Epithelial cell of esophagus (primary cell): ENCODE measurements at regions not wholly inside any gene's neighbourhood (a gene's known extent, or its start where the extent isn't known, plus 50 kb on each side); places are given as distances from the start of the nearest gene placed in this dataset.

Source experiments
- DNase-seq: peaks from one replicate; pipeline ENCODE4 v3.0.0; 2010; ENCODE audit warnings: low read depth
- H3K4me3 ChIP-seq: 2 replicates; pipeline ENCODE4 v1.5.1; 2011; ENCODE audit warnings: mild to moderate bottlenecking, low read length, control low read depth
- TF ChIP-seq, protein P1 (sequence below): IDR thresholded peaks from 2 replicates; pipeline ENCODE4 v1.5.1; 2011; ENCODE audit warnings: low read depth, mild to moderate bottlenecking, low read length, control low read depth, inconsistent platforms; ENCODE audit not compliant: insufficient read depth; ENCODE audit errors: missing control alignments

DNA sequence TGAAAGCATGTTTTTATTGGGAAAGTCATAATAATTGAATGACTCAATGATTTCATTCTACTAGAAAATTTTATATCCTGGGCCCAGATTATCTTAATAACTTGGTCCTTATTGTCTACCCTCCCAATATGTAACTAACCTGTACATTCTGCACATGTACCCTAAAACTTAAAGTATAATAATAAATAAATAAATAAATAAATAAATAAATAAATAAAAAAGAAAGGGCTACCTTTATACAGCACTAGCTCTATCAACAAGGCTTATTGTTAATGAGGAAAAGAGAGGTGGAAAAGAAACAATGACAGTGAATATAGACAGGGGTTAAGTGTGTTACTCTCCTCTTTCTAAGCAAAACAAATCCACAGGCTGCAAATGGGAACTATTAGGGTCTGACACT lies 83.6 kb downstream of the GRIN2B start:
- no peak overlapping the region for H3K4me3 ChIP-seq
- DNase-seq: no peak

DNA sequence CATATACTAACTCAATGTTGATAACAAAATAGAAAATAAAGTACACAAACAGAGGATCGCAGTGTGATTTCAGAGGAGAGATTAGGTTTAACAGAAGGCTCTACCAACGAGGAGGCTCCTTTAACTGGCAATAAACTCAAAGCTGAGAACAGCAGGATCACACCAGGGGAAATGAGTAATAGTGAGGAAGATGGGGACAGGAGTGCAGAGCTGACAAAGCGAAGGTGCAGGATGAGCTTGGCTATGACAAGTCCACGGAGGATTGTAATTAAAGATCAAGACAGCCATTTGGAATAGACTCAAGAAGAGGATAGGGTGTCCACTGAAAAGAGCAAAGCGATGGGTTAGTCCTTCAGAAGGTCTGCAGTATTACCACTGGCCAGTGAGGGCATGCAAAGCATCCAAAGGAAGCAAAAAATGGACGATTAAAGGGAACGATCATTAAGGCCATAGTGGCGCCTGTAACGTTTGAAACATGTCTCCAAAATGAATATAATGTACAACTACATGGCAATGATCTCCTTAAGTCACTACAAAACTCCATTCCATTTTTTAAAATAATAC lies 85.3 kb downstream of the GRIN2B start:
- no peak overlapping the region for H3K4me3 ChIP-seq
- DNase-seq: no peak
- TF ChIP-seq, protein P1, sequence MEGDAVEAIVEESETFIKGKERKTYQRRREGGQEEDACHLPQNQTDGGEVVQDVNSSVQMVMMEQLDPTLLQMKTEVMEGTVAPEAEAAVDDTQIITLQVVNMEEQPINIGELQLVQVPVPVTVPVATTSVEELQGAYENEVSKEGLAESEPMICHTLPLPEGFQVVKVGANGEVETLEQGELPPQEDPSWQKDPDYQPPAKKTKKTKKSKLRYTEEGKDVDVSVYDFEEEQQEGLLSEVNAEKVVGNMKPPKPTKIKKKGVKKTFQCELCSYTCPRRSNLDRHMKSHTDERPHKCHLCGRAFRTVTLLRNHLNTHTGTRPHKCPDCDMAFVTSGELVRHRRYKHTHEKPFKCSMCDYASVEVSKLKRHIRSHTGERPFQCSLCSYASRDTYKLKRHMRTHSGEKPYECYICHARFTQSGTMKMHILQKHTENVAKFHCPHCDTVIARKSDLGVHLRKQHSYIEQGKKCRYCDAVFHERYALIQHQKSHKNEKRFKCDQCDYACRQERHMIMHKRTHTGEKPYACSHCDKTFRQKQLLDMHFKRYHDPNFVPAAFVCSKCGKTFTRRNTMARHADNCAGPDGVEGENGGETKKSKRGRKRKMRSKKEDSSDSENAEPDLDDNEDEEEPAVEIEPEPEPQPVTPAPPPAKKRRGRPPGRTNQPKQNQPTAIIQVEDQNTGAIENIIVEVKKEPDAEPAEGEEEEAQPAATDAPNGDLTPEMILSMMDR: no peak

More for the DNA sequence above, 83.6 kb downstream of the GRIN2B start:
- TF ChIP-seq, protein P1: no peak

DNA sequence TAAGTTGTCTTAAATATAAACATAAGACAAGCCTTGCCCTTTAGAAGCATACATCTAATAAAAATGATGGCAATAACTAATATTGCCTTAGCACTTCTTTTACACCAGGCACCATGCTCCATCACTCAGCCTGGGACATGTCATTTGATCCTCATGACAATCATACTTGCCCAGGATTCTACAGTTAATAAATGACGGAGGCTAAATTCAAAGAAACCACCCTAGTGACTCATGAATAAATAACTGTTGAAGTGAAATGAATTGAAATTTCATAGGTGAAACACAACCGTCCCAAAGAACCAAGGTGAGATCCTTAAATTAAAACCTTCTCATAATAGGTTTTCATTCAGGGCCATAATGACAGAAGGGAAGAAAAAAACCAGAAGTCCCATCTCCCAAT lies 89.5 kb downstream of the GRIN2B start:
- no peak overlapping the region for H3K4me3 ChIP-seq
- TF ChIP-seq, protein P1: no peak
- no peak for DNase-seq

DNA sequence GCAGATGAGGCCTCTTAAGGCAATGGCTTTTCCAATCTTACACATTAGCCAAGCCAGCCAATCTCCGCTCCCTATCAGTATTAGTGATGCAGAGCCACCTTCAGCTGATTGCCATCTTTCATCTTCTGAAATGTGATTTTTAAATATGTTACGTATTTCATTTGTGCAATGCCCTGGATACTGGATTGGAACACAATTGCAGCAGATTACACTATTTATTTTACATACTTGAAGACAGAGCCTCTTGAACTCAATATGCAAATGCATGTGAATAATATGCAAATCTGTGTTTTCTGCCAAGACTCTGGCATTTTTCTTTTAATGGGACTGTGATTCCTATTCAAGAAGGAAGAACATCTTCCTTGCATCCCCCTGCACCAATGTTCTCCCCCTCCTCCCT lies 90.5 kb downstream of the GRIN2B start:
- no peak for DNase-seq
- H3K4me3 ChIP-seq: no peak overlapping the region
- TF ChIP-seq, protein P1: no peak

DNA sequence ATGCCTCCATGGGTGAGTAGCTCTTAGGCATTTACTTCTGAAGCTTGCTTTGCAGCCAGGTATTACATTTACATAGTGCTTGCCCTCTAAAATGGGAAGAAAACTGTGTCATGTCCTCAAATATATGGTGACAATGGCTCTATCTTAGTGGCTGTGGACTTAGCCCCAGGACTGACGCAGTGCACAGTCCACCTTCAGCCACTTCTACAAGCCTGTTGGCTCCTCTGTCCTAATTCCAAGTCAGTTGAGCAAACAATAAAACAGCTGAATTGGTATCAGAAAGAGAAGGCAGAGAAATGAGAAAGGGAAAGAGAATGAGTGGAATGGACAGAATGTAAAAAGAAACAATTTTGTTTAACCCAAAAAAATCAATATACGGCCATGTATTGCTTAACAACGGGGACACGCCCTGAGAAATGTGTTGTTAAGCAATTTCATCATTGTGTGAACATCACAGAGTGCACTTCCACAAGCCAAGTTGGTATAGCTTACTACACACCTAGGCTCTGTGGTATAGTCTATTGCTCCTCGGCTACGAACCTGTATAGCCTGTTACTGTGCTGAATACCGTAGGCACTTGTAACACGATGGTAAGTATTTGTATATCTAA lies 93.5 kb downstream of the GRIN2B start:
- no peak overlapping the region for H3K4me3 ChIP-seq
- TF ChIP-seq, protein P1: no peak
- DNase-seq: no peak

DNA sequence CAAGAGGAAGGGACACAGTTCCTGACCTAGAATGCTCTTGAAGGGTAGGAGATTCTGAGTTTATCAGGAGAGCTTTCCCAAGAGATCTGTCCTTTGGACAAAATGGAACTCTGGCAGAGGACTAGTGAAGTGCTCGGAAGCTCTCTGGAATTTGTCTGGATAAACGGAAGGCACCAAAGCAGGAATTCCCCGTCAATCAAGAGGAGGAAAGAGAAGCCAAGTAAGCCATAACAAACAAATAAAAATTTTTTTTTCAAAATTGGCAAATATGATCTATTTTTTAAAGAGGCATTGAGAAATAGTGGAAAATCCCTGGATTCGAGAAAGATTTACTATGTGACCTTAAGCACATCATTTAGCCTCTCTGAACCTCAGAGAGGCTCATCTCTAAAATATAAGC lies 99.2 kb downstream of the GRIN2B start:
- no peak overlapping the region for H3K4me3 ChIP-seq
- no peak for DNase-seq
- TF ChIP-seq, protein P1: no peak

DNA sequence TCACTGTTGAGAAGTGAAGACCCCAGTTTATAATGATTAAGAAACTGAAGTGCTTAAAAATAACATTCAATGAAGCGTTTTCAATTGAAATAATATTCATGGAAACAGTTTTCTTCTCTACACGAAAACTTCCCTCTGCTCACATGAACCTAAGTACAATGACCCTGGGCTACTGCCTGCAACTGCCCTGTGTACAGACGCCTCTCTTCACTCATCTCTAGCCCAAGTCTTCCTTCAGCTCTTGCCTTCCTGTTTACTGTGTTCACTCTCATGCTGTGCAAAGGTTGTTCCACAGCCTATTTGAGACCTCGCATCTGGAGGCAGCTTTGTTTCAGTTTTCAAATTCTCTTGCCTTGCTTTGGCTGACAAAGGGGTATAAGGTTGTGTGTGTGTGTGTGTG lies 100.8 kb downstream of the GRIN2B start:
- TF ChIP-seq, protein P1: no peak
- DNase-seq: no peak
- no peak overlapping the region for H3K4me3 ChIP-seq
